Activated CD8-positive, alpha-beta memory T cell treated with anti-CD3 and anti-CD28 coated beads, Interleukin-2, amount 10 ng/mL, durations not matched to agents 7 days and 5 days (primary cell): ENCODE measurements at regions not wholly inside any gene's neighbourhood (a gene's known extent, or its start where the extent isn't known, plus 50 kb on each side); places are given as distances from the start of the nearest gene placed in this dataset.
"Not testable (repeated sequence)": the region's sequence is repeated elsewhere in the genome, so short reads cannot be mapped to it uniquely, and the experiment has no call there.

Experiments used
- ATAC-seq: fragments of 150-1000 bp; cut with Tn5 transposase; one replicate; pipeline ENCODE4 v1.10.0; 2021; ENCODE audit warnings: moderate library complexity
- CTCF ChIA-PET: fragments of 350-600 bp; sonication (Branson Sonifier 250); formaldehyde crosslinking; loops from one replicate; lab custom pipeline; 2021; ENCODE audit warnings: antibody characterized with exemption; lab: Charles Lee
- DNase-seq: peaks from one replicate; pipeline ENCODE4 v3.0.0-alpha.2; 2020
- H3K27ac Mint-ChIP-seq: one replicate; pipeline ENCODE4 v1.8.0; 2021; ENCODE audit warnings: mild to moderate bottlenecking, mixed read lengths
- H3K27me3 Mint-ChIP-seq: one replicate; pipeline ENCODE4 v1.8.0; 2021; ENCODE audit warnings: mixed read lengths
- H3K36me3 Mint-ChIP-seq: one replicate; pipeline ENCODE4 v1.8.0; 2021; ENCODE audit warnings: mild to moderate bottlenecking, mixed read lengths
- H3K4me1 Mint-ChIP-seq: one replicate; pipeline ENCODE4 v1.8.0; 2021; ENCODE audit warnings: mixed read lengths
- H3K4me3 Mint-ChIP-seq: one replicate; pipeline ENCODE4 v1.8.0; 2021; ENCODE audit warnings: mild to moderate bottlenecking, moderate library complexity, mixed read lengths
- H3K9me3 Mint-ChIP-seq: one replicate; pipeline ENCODE4 v1.8.0; 2022; ENCODE audit warnings: low read depth, mixed read lengths

DNA sequence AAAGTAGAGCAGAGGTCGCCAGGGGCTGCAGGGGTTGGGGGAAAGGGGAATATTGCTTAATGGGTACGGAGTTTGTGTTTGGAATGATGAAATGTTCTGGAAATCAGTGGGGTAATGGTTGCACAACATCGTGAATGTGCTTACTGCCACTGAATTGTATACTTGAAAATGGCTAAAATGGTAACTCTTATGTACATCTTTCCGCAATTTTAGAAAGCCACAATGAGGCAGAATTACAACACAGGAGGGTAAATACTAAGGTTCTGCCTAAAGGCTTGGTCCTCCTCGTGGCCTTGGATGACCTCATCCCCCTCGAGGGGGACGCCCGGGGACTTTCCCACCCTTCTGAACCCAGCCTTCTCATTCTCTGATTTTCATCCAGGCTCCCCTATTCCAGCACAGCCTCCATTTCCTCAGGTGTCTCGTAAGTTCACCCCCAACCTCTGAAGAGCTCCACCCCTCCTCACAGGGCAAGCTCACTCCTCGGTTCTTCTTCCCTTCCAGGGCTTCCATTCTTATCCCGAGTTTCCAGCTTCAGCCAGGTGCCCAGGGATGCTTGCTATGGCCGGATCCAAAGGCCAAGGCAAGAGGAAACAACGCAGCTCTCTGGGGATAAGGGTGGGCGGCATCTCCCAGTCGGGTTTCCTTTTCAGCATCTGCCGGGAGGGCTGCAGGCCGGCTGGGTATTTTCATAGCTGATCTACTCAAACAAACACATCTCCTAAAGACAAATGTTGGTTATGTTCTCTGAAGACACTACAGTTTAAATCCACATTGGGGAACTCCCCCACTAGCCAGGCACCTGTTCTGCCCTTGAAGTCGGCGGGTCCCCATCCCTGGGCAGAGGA lies 71.3 kb upstream of the ACSL1 start:
- no peak for ATAC-seq
- CTCF ChIA-PET, result no interaction called here

DNA sequence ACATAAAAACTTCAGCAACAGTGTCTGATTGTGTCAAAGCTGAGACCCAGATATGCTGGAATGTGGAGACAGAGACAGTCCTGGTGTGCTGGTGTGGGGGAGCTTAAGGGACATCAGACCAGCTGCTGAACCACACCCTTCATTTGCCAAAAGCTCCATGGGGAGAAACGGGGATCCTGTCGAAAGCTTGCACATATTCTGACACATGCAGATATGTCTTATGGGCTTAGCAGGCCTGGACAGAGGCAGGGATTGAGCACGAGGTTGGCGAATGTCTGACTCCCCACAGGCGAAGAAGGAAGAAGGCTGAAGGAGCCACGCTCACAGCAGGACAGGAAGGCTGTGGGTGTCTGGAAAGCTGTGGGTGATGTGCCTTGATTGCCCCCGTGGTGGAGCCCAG lies 72.1 kb upstream of the ACSL1 start:
- ATAC-seq (no peak), DNase-seq (no peak)
- peaks cover 34% of the 10 kb centered on the region for H3K27me3 Mint-ChIP-seq
- no peaks in the 10 kb centered on the region for H3K9me3 Mint-ChIP-seq
- no peak overlapping the region for H3K27ac Mint-ChIP-seq
- H3K4me1 Mint-ChIP-seq, result peaks cover 7% of the 10 kb centered on the region
- CTCF ChIA-PET, result no interaction called here
- no peak overlapping the region for H3K4me3 Mint-ChIP-seq
- no peaks in the 10 kb centered on the region for H3K36me3 Mint-ChIP-seq

More for the DNA sequence above, 71.3 kb upstream of the ACSL1 start:
- Mint-ChIP-seq H3K4me1 (peaks cover 7% of the 10 kb centered on the region), H3K9me3 (no peaks in the 10 kb centered on the region), H3K27ac (no peak overlapping the region), H3K4me3 (no peak overlapping the region), H3K36me3 (no peaks in the 10 kb centered on the region), H3K27me3 (peaks cover 37% of the 10 kb centered on the region)
- no peak for DNase-seq

DNA sequence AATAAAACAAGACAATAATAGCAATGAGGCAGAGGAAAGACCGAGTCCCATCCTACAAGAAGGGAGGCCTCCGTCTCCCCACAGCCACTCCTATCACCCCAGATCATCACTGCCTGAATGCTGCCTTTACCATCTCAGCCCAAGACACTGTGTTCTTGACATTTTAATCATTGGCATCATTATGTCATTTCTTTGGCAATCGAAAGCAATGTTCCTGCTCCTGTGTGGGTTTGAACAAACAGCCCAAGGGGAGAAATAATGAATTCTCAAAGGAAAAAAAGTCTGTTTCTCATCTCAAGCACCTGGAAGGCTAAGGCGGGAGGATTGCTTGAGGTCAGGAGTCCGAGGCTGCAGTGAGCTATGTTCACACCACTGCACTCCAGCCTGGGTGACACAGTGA lies 73.0 kb upstream of the ACSL1 start:
- DNase-seq, result no peak
- H3K4me1 Mint-ChIP-seq, result peaks cover 7% of the 10 kb centered on the region

DNA sequence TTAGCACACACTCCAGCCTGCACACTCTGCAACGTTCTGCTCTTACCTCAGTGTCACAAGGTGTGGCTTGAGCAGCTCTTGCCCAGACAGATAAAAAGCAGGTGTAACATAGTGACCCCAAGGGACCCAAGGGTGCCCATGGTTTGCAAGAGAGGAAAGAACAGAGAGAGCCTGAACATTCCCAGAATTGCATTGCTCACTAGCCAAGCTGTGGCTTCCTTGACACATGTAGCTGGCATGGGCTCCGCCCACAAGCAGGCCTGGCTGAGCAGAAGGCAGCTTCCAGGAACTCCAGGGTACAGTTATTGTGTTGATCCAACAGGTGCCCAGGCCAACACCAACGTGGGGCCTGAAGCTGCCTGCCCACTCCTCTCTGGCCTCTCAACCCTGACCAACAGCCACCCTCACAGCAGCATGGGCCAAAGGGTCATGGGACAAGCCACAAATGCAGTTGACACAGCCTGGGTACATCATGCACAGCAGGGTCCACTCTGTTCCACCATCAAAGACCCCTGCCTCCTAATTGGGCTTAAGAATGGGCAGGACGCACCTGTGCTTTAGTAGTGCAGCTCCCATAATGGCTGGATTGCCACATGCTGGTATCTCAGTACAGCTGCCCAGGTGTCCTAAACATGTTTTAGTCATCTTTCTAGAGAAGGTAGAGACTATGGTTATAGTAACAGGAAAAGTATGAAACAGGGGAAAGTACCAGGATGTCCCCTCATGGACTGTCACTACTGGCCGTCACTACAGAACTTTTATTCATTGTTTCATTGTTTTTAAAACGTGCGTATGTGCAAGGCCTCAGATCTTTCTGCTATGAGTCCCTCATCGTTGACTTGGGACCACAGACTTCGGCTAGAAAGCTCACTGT lies 73.7 kb upstream of the ACSL1 start:
- no peak overlapping the region for H3K4me3 Mint-ChIP-seq
- CTCF ChIA-PET, result interaction anchor here (1.0 kb wide), 1 partner anchor 16 kb away, joined by 3 read pairs; no protein-coding TSS in a partner anchor
- no peak for DNase-seq
- peaks cover 7% of the 10 kb centered on the region for H3K4me1 Mint-ChIP-seq
- H3K27me3 Mint-ChIP-seq, result peaks cover 26% of the 10 kb centered on the region
- H3K9me3 Mint-ChIP-seq, result no peaks in the 10 kb centered on the region
- no peak for ATAC-seq
- no peak overlapping the region for H3K27ac Mint-ChIP-seq
- no peaks in the 10 kb centered on the region for H3K36me3 Mint-ChIP-seq

More for the DNA sequence above, 73.0 kb upstream of the ACSL1 start:
- CTCF ChIA-PET, result no interaction called here
- H3K27me3 Mint-ChIP-seq, result peaks cover 27% of the 10 kb centered on the region
- no peak for ATAC-seq
- no peak overlapping the region for H3K27ac Mint-ChIP-seq
- no peaks in the 10 kb centered on the region for H3K9me3 Mint-ChIP-seq
- H3K4me3 Mint-ChIP-seq, result no peak overlapping the region
- H3K36me3 Mint-ChIP-seq, result no peaks in the 10 kb centered on the region

GRCh38 chr4:184900184-184900583 lies 74.4 kb upstream of the ACSL1 start:
- Mint-ChIP-seq H3K27me3 (peaks cover 22% of the 10 kb centered on the region), H3K27ac (no peak overlapping the region), H3K9me3 (no peaks in the 10 kb centered on the region), H3K36me3 (no peaks in the 10 kb centered on the region), H3K4me1 (peaks cover 7% of the 10 kb centered on the region), H3K4me3 (no peak overlapping the region)
- CTCF ChIA-PET, result interaction anchor here (1.0 kb wide), 1 partner anchor 17 kb away, joined by 3 read pairs; no protein-coding TSS in a partner anchor
- no peak for ATAC-seq
- no peak for DNase-seq

GRCh38 chr4:184902550-184902949 lies 76.8 kb upstream of the ACSL1 start:
- no peaks in the 10 kb centered on the region for H3K9me3 Mint-ChIP-seq
- CTCF ChIA-PET, result no interaction called here
- H3K36me3 Mint-ChIP-seq, result no peaks in the 10 kb centered on the region
- DNase-seq, result no peak
- peaks cover 9% of the 10 kb centered on the region for H3K4me1 Mint-ChIP-seq
- H3K4me3 Mint-ChIP-seq, result no peak overlapping the region
- no peak overlapping the region for H3K27ac Mint-ChIP-seq
- no peak for ATAC-seq
- H3K27me3 Mint-ChIP-seq, result peaks cover 8% of the 10 kb centered on the region

DNA sequence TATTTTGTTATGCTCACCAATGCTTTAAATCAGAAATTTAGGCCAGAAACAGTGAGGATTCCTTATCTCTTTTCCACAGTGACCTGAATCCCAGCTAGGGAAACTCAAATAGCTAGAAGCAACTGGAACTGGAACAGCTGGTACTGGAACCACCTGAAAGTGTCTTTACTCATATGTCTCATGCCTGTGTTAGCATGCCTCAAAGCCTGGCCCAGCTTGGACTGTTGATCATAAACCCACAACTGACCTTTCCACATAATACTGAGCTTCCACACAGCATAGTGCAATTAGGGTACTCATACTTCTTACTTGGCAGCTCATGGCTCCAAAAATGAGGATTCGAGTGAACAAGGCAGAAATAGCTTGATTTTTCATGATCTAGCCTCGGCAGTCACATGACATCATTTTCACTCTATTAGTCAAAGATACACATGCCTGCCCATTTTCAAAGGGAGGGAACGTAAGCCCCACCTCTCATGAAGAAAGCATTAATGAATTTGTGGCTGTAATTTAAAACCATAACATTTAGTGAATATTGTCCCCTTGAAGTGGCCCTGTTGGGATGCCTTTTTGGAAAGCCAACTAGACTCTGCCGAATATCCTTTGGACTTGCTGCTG lies 80.8 kb upstream of the ACSL1 start:
- Mint-ChIP-seq H3K9me3 (no peaks in the 10 kb centered on the region), H3K4me3 (no peak overlapping the region), H3K4me1 (peaks cover 7% of the 10 kb centered on the region), H3K27ac (no peak overlapping the region), H3K27me3 (peaks cover 22% of the 10 kb centered on the region), H3K36me3 (peaks cover 1% of the 10 kb centered on the region)
- CTCF ChIA-PET, result interaction anchor here (1.1 kb wide), 1 partner anchor 94 kb away, joined by 3 read pairs; no protein-coding TSS in a partner anchor
- DNase-seq, result no peak
- no peak for ATAC-seq

- H3K4me1 Mint-ChIP-seq, result peaks cover 7% of the 10 kb centered on the region
- CTCF ChIA-PET, result interaction anchor here (1.1 kb wide), 1 partner anchor 93 kb away, joined by 3 read pairs; no protein-coding TSS in a partner anchor
- no peak for DNase-seq
- peaks cover 2% of the 10 kb centered on the region for H3K9me3 Mint-ChIP-seq
- peaks cover 22% of the 10 kb centered on the region for H3K27me3 Mint-ChIP-seq
- no peak for ATAC-seq
- H3K36me3 Mint-ChIP-seq, result peaks cover 1% of the 10 kb centered on the region
- H3K4me3 Mint-ChIP-seq, result no peak overlapping the region
- no peak overlapping the region for H3K27ac Mint-ChIP-seq
Measured at GRCh38 chr4:184907216-184907615, 81.4 kb upstream of the ACSL1 start.

DNA sequence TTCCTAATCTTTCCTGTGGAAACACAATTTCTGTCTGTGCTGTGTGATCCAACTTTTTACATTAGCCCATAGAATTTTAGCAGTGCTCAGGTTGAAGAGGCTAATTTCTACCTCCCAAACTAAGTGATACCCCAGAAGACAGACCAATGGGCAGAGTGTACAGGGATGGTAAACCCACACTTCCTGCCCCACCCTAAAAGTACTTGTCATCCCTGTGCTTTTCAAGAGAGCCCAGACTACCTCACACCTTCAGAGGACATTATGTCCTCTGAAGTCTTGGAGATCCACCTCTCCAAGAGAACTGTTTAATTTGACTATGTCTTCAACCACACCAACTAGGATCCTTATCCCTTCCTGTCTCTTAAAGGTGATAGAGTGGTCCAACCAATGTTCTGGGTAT lies 82.0 kb upstream of the ACSL1 start:
- peaks cover 7% of the 10 kb centered on the region for H3K4me1 Mint-ChIP-seq
- CTCF ChIA-PET, result no interaction called here
- H3K27me3 Mint-ChIP-seq, result peaks cover 22% of the 10 kb centered on the region
- H3K4me3 Mint-ChIP-seq, result no peak overlapping the region
- no peak overlapping the region for H3K27ac Mint-ChIP-seq
- peaks cover 1% of the 10 kb centered on the region for H3K36me3 Mint-ChIP-seq
- ATAC-seq (peak; percentile 33), DNase-seq (no peak)
- peaks cover 5% of the 10 kb centered on the region for H3K9me3 Mint-ChIP-seq

DNA sequence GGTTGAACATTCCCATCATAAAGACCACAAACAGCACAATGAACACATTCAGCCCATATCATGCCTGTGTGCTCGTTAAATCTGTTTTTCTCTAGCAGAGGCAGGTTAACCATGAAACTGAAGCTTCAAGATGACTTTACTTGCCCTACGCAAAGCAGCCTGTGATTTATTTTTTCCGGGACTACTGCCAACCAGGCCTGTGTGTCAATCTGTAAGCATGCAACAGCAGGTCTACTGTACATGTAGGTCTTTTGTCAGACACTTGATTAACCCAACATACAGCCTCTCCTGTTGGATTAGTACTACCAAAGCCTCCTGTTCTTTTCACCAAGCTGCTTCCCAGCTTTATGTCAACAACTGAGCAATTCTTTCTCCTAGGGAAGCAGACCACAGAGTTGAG lies 85.5 kb upstream of the ACSL1 start:
- peaks cover 14% of the 10 kb centered on the region for H3K4me1 Mint-ChIP-seq
- no peak for ATAC-seq
- H3K27me3 Mint-ChIP-seq, result peaks cover 32% of the 10 kb centered on the region
- H3K36me3 Mint-ChIP-seq, result peaks cover 1% of the 10 kb centered on the region
- peaks cover 5% of the 10 kb centered on the region for H3K9me3 Mint-ChIP-seq
- H3K4me3 Mint-ChIP-seq, result no peak overlapping the region
- no peak overlapping the region for H3K27ac Mint-ChIP-seq
- DNase-seq, result no peak
- CTCF ChIA-PET, result no interaction called here

GRCh38 chr4:184913356-184914143 lies 87.8 kb upstream of the ACSL1 start:
- ATAC-seq, result no peak
- DNase-seq, result no peak
- Mint-ChIP-seq H3K9me3 (peaks cover 5% of the 10 kb centered on the region), H3K27ac (no peak overlapping the region), H3K36me3 (peaks cover 1% of the 10 kb centered on the region), H3K27me3 (peaks cover 39% of the 10 kb centered on the region), H3K4me1 (peaks cover 7% of the 10 kb centered on the region), H3K4me3 (no peak overlapping the region)
- CTCF ChIA-PET, result no interaction called here

- H3K9me3 Mint-ChIP-seq, DNase-seq, CTCF ChIA-PET, H3K4me1 Mint-ChIP-seq, H3K36me3 Mint-ChIP-seq, H3K27ac Mint-ChIP-seq, ATAC-seq, H3K4me3 Mint-ChIP-seq: not testable (repeated sequence)
- peaks cover 28% of the 10 kb centered on the region for H3K27me3 Mint-ChIP-seq
Measured at GRCh38 chr4:184918799-184919198, 93.0 kb upstream of the ACSL1 start.
